Activated naive CD4-positive, alpha-beta T cell treated with anti-CD3 and anti-CD28 coated beads for 36 hours (primary cell): ENCODE measurements at regions not wholly inside any gene's neighbourhood (a gene's known extent, or its start where the extent isn't known, plus 50 kb on each side); places are given as distances from the start of the nearest gene placed in this dataset.

Source experiments
- CTCF ChIA-PET: fragments of 350-600 bp; sonication (Branson Sonifier 250); formaldehyde crosslinking; loops from one replicate; lab custom pipeline; 2021; ENCODE audit warnings: antibody characterized with exemption; lab: Charles Lee
- DNase-seq: peaks from one replicate; pipeline ENCODE4 v3.0.0-alpha.2; 2020
- H3K27ac Mint-ChIP-seq: one replicate; pipeline ENCODE4 v1.8.0; 2021; ENCODE audit warnings: mild to moderate bottlenecking, mixed read lengths
- H3K27me3 Mint-ChIP-seq: one replicate; pipeline ENCODE4 v1.8.0; 2021; ENCODE audit warnings: low read depth, mixed read lengths
- H3K36me3 Mint-ChIP-seq: one replicate; pipeline ENCODE4 v1.8.0; 2021; ENCODE audit warnings: low read depth, mixed read lengths
- H3K4me1 Mint-ChIP-seq: one replicate; pipeline ENCODE4 v1.8.0; 2021; ENCODE audit warnings: low read depth, mixed read lengths
- H3K4me3 Mint-ChIP-seq: one replicate; pipeline ENCODE4 v1.8.0; 2021; ENCODE audit warnings: mild to moderate bottlenecking, moderate library complexity, mixed read lengths
- H3K9me3 Mint-ChIP-seq: one replicate; pipeline ENCODE4 v1.8.0; 2021; ENCODE audit warnings: mixed read lengths
- intact Hi-C: fragments of 100-400 bp; cut with micrococcal nuclease; formaldehyde crosslinking; loops from one replicate; pipeline ENCODE4 v1.15.1; 2023

- CTCF ChIA-PET, result no interaction called here
- DNase-seq, result no peak
- Mint-ChIP-seq H3K4me3 (no peak overlapping the region), H3K27ac (no peak overlapping the region), H3K27me3 (no peaks in the 10 kb centered on the region), H3K36me3 (no peaks in the 10 kb centered on the region), H3K4me1 (no peaks in the 10 kb centered on the region), H3K9me3 (peaks cover 6% of the 10 kb centered on the region)
- intact Hi-C loops, result no loop called here
These were observed 227.0 kb downstream of the INHBA start for GRCh38 chr7:41475801-41476459.

GRCh38 chr7:41472427-41473125 is 230.3 kb downstream of the INHBA start:
- Mint-ChIP-seq H3K36me3 (no peaks in the 10 kb centered on the region), H3K4me3 (no peak overlapping the region), H3K27me3 (no peaks in the 10 kb centered on the region), H3K9me3 (peaks cover 3% of the 10 kb centered on the region), H3K4me1 (no peaks in the 10 kb centered on the region), H3K27ac (no peak overlapping the region)
- CTCF ChIA-PET, result no interaction called here
- no peak for DNase-seq
- intact Hi-C loops, result no loop called here

GRCh38 chr7:41470081-41470480 is 232.8 kb downstream of the INHBA start:
- H3K27ac Mint-ChIP-seq, result no peak overlapping the region
- intact Hi-C loops, result no loop called here
- CTCF ChIA-PET, result no interaction called here
- H3K27me3 Mint-ChIP-seq, result no peaks in the 10 kb centered on the region
- H3K4me1 Mint-ChIP-seq, result no peaks in the 10 kb centered on the region
- no peaks in the 10 kb centered on the region for H3K36me3 Mint-ChIP-seq
- DNase-seq, result no peak
- no peak overlapping the region for H3K4me3 Mint-ChIP-seq
- H3K9me3 Mint-ChIP-seq, result peaks cover 2% of the 10 kb centered on the region

GRCh38 chr7:41467596-41467995 is 235.3 kb downstream of the INHBA start:
- Mint-ChIP-seq H3K27me3 (no peaks in the 10 kb centered on the region), H3K4me1 (no peaks in the 10 kb centered on the region), H3K9me3 (peaks cover 2% of the 10 kb centered on the region), H3K36me3 (no peaks in the 10 kb centered on the region), H3K4me3 (no peak overlapping the region), H3K27ac (no peak overlapping the region)
- CTCF ChIA-PET, result no interaction called here
- intact Hi-C loops, result no loop called here
- DNase-seq, result no peak

GRCh38 chr7:41466760-41467384 is 236.0 kb downstream of the INHBA start:
- CTCF ChIA-PET, result no interaction called here
- intact Hi-C loops, result no loop called here
- Mint-ChIP-seq H3K27ac (no peak overlapping the region), H3K9me3 (peaks cover 2% of the 10 kb centered on the region), H3K36me3 (no peaks in the 10 kb centered on the region), H3K4me3 (no peak overlapping the region), H3K27me3 (no peaks in the 10 kb centered on the region), H3K4me1 (no peaks in the 10 kb centered on the region)
- no peak for DNase-seq

- no peaks in the 10 kb centered on the region for H3K4me1 Mint-ChIP-seq
- H3K4me3 Mint-ChIP-seq, result no peak overlapping the region
- H3K27ac Mint-ChIP-seq, result no peak overlapping the region
- DNase-seq, result no peak
- H3K27me3 Mint-ChIP-seq, result peaks cover 4% of the 10 kb centered on the region
- no peaks in the 10 kb centered on the region for H3K9me3 Mint-ChIP-seq
- intact Hi-C loops, result no loop called here
- CTCF ChIA-PET, result no interaction called here
- no peaks in the 10 kb centered on the region for H3K36me3 Mint-ChIP-seq
These were observed 237.3 kb downstream of the INHBA start for GRCh38 chr7:41465571-41465970.

GRCh38 chr7:41463770-41464470 is 239.0 kb downstream of the INHBA start:
- CTCF ChIA-PET, result interaction anchor here (0.7 kb wide), 1 partner anchor 34 kb away, joined by 3 read pairs; no protein-coding TSS in a partner anchor
- H3K4me1 Mint-ChIP-seq, result no peaks in the 10 kb centered on the region

GRCh38 chr7:41459623-41460261 is 243.1 kb downstream of the INHBA start:
- Mint-ChIP-seq H3K4me3 (no peak overlapping the region), H3K9me3 (peaks cover 1% of the 10 kb centered on the region), H3K4me1 (no peaks in the 10 kb centered on the region), H3K27me3 (peaks cover 4% of the 10 kb centered on the region), H3K36me3 (no peaks in the 10 kb centered on the region), H3K27ac (no peak overlapping the region)
- no peak for DNase-seq
- CTCF ChIA-PET, result no interaction called here
- intact Hi-C loops, result no loop called here

More at GRCh38 chr7:41463770-41464470, 239.0 kb downstream of the INHBA start:
- H3K4me3 Mint-ChIP-seq, result no peak overlapping the region
- no peak overlapping the region for H3K27ac Mint-ChIP-seq
- H3K9me3 Mint-ChIP-seq, result no peaks in the 10 kb centered on the region
- peaks cover 4% of the 10 kb centered on the region for H3K27me3 Mint-ChIP-seq
- intact Hi-C loops, result no loop called here
- DNase-seq, result no peak
- no peaks in the 10 kb centered on the region for H3K36me3 Mint-ChIP-seq

GRCh38 chr7:41459183-41459582 is 243.7 kb downstream of the INHBA start:
- Mint-ChIP-seq H3K27me3 (peaks cover 4% of the 10 kb centered on the region), H3K4me1 (no peaks in the 10 kb centered on the region), H3K27ac (no peak overlapping the region), H3K36me3 (no peaks in the 10 kb centered on the region), H3K9me3 (peaks cover 1% of the 10 kb centered on the region), H3K4me3 (no peak overlapping the region)
- CTCF ChIA-PET, result no interaction called here
- intact Hi-C loops, result no loop called here
- DNase-seq, result no peak

- no peaks in the 10 kb centered on the region for H3K4me1 Mint-ChIP-seq
- H3K9me3 Mint-ChIP-seq, result peaks cover 1% of the 10 kb centered on the region
- no peaks in the 10 kb centered on the region for H3K36me3 Mint-ChIP-seq
- no peak for DNase-seq
- intact Hi-C loops, result no loop called here
- H3K27ac Mint-ChIP-seq, result no peak overlapping the region
- no peak overlapping the region for H3K4me3 Mint-ChIP-seq
- peaks cover 4% of the 10 kb centered on the region for H3K27me3 Mint-ChIP-seq
- CTCF ChIA-PET, result no interaction called here
These were observed 245.0 kb downstream of the INHBA start for GRCh38 chr7:41457832-41458437.

GRCh38 chr7:41451826-41452225 is 251.1 kb downstream of the INHBA start:
- Mint-ChIP-seq H3K4me3 (no peak overlapping the region), H3K36me3 (no peaks in the 10 kb centered on the region), H3K9me3 (no peaks in the 10 kb centered on the region), H3K27ac (no peak overlapping the region), H3K27me3 (no peaks in the 10 kb centered on the region), H3K4me1 (no peaks in the 10 kb centered on the region)
- CTCF ChIA-PET, result no interaction called here
- no peak for DNase-seq
- intact Hi-C loops, result no loop called here

- intact Hi-C loops, result no loop called here
- H3K36me3 Mint-ChIP-seq, result no peaks in the 10 kb centered on the region
- no peak overlapping the region for H3K4me3 Mint-ChIP-seq
These were observed 253.2 kb downstream of the INHBA start for GRCh38 chr7:41449694-41450093.

More at GRCh38 chr7:41449694-41450093, 253.2 kb downstream of the INHBA start:
- H3K4me1 Mint-ChIP-seq, result no peaks in the 10 kb centered on the region
- CTCF ChIA-PET, result no interaction called here
- no peaks in the 10 kb centered on the region for H3K27me3 Mint-ChIP-seq
- no peaks in the 10 kb centered on the region for H3K9me3 Mint-ChIP-seq
- H3K27ac Mint-ChIP-seq, result no peak overlapping the region
- no peak for DNase-seq
